Activated CD4-positive, alpha-beta T cell treated with anti-CD3 and anti-CD28 coated beads for 1 hour (primary cell): ENCODE measurements at regions not wholly inside any gene's neighbourhood (a gene's known extent, or its start where the extent isn't known, plus 50 kb on each side); places are given as distances from the start of the nearest gene placed in this dataset.

ENCODE experiments used
- DNase-seq: peaks from one replicate; pipeline ENCODE4 v3.0.0-alpha.2; 2020

DNA sequence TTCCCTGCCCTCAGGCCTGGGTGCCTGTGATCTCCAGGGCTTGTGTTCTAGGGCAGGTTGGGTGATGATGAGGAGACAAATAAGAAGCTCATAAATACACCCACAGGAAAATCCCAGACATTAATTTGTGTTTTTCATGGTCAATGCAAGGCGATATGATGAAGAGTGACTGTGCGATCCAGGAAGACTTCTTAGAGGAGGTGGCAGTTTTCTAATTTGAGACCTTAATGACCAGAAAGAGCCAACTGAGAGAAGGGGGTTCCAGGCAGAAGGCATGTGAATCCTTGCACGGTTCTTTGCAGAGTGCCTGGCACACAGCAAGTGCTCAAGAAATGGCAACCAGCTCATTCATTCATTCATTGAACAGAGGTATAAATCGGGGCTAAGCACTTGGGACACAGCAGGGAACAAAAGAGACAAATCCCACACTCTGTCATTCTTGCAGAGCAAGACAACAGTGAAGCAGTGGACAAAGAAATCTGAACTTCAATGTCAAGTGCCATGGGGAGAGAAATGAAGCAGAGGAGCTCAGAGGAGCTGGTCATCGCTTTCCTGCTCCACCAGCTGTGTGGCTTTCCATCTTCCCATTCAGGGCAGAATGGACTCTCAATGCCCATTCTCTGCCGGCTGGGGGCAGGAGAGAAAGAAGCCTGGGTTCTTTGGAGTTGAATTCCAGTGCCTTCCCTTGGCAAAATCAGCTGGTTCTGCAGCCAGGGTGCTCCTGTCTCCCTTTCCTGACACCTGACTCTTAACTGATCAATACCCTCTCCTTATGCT, 128.3 kb downstream of the AACS start:
- DNase-seq, result no peak

DNA sequence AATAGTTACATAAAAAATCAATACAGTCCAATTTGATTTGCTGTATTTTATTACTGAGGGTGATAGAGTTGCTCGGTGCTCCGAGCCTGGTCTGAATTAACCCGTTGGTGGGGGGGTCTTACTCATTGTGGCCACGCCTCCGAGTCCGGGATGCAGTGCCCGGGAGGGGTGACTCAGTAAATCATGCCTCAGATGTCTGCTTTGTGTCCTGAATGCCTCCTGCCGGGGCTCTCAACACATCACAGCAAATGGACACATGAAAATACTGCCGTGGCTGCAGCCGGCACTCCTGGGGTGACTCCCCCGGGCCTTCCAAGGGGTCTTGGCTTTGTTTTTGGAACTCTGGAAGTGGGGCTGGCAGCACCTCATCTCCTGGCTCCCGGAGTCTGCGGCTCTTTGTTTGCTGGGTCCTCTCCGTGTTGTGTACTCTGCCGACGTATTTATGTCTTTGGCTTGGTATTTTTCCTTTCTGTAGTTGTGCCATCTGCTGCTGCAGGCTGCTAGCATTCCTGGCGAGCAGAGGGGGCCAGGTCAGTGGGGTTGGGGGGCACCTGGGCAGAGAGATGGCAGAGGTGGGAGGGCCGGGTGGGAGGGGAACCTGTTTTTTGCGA, 129.0 kb downstream of the AACS start:
- no peak for DNase-seq

- no peak for DNase-seq
These were observed 129.8 kb downstream of the AACS start for GRCh38 chr12:125194987-125195386.

- no peak for DNase-seq
These were observed 132.1 kb downstream of the AACS start for GRCh38 chr12:125197326-125197725.

- DNase-seq, result no peak
These were observed 133.4 kb downstream of the AACS start for GRCh38 chr12:125198652-125199051.

DNA sequence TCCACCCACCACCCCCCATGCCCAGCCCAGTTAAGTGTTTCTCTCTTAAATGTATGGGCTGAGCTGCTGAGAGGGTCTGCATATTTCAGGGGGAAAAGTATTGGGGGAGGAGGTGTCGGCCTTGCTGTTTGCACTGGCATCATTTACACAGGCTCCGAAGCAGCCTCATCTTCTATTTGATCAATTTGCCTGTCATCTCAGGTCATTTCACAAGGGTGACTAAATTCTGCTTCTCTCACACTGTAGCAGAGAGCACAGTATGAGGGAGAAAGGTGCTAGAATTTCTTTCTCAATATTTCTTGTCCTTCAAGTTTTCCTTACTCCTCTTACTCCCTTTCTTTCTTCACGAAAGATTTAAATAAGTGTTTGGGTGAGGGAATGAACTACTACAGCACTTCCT, 135.9 kb downstream of the AACS start:
- no peak for DNase-seq

- no peak for DNase-seq
These were observed 136.7 kb downstream of the AACS start for GRCh38 chr12:125201940-125202339.

- DNase-seq, result no peak
These were observed 137.2 kb downstream of the AACS start for GRCh38 chr12:125202421-125202820.

DNA sequence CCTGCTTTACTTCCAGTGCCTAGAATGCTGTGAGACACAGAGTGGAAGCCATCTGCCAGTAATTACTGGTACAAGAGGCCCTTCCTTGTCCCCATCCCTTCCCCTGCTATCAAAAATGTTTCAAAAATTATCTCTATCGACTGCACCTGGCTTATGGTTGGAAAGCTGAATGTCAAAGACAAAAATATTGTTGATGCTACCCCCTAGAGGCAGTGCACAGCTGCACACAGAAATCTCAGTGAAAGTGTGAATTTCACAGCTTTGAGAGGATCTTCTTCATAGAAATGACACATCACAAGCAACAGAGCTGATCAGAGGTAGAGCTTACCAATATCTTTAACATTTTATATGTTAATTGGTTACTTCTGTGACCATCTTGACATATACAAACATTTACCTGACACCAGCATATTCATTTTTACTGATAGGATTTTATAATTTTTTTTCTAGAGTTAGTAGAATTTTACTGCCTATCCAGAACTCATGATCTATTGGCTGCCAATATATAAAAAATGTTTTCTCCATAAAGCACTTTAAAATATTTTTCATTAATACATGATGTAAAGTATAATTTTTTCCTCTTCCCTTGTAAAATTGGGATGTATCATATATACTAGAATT, 138.0 kb downstream of the AACS start:
- no peak for DNase-seq

GRCh38 chr12:125205386-125205785, 140.2 kb downstream of the AACS start:
- DNase-seq, result no peak

GRCh38 chr12:125206711-125207110, 141.5 kb downstream of the AACS start:
- no peak for DNase-seq

DNA sequence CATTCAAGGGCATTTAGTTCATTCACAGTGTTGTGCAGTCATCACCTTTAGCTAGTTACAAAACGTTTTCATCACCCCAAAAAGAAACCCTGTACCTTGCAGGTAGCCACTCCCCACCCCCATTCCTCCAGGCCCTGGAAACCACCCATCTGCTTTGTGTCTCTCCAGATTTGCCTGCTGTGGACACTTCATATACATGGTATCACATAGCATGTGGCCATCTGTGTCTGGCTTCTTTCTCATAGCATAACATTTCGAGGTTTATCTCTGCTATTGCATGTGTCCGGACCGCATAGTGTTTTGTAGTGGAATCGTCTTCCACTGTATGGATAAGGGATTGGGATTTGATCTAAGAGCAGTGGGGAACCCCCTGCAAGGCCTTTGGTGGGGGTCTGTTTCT, 143.1 kb downstream of the AACS start:
- DNase-seq, result no peak

- no peak for DNase-seq
These were observed 143.7 kb downstream of the AACS start for GRCh38 chr12:125208942-125209341.

DNA sequence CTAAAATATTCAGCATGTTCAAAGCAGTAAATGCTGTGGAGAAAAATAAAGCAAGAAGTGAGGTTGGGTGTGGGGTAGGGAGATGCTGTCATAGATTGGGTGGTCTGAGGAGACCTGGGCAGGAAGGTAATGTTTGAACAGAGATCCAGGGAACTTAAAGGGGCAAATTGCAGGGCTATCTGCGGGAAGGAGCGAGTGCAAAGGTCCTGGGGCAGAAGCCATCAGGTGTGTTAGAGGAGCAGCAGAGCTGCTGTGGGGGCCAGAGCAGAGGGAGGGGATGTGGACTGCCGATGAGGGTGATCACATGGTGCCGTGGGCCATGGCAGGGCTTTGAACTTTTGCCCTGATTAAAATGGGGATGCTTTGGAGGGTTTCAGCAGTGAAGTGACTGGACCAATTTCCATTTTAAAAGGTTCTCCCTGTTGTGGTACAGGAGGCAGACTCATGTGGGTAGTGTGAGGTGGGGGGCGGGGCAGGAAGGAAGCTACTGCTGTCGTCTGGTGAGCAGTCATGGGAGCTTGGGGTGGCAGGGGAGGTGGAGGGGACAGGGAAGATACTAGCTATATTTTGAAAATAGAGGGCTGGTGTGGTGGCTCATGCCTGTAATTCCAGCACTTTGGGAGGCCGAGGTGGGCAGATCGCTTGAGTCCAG, 145.0 kb downstream of the AACS start:
- DNase-seq, result no peak

GRCh38 chr12:125211464-125211863, 146.2 kb downstream of the AACS start:
- no peak for DNase-seq

GRCh38 chr12:125214289-125214688, 149.1 kb downstream of the AACS start:
- no peak for DNase-seq

DNA sequence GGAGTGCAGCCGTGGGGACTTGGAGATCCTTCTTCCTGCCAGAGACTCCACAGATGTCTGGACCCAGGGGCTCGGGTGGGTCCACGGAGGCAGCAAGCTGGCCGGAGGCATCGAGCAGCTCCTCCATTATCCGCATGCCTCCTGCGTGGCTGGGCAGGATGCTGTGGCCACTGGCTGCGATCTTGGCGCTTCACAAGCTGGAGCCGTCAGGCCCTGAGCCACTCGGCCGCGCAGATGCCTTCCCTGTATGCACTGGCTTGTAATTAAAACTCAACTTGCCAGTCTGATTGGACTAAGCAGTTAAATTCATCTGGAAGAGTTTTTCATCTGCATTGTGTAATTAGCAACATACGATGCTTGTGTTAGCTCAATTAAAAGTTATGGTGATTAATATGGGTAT, 151.5 kb downstream of the AACS start:
- DNase-seq, result no peak

DNA sequence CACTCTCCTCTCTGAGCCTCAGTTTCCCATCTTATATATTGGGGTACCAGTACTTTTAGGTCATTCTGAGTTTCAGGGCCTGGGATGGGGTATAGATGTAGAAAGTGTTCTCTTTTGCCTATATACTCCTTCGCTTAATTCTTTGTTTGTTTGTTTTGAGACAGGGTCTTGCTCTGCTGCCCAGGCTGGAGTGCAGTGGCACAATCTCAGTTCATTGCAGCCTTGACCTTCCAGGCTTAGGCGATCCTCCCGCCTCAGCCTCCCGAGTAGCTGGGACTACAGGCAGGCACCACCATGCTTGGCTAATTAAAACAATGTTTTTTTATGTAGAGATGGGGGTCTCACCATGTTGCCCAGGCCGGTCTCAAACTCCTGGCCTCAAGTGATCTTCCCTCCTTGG, 152.1 kb downstream of the AACS start:
- no peak for DNase-seq

DNA sequence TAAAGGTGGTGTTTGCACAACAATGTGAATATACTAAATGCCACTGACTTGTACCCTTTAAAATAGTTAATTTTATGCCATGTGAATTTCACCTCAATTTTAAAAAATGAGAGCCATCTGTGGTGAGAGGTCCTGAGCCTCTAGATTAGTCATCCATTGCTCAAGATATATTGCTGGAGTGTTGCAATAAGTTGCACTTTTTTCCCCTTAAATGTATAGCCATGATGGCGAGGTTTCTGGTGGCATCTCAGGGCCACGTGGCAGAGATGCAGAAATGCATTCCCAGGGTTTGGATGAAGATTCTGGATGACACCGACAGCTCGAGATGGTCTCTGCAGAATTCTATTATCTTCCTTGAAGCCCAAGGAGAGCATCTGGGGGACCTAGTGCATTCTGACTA, 153.7 kb downstream of the AACS start:
- DNase-seq, result no peak

DNA sequence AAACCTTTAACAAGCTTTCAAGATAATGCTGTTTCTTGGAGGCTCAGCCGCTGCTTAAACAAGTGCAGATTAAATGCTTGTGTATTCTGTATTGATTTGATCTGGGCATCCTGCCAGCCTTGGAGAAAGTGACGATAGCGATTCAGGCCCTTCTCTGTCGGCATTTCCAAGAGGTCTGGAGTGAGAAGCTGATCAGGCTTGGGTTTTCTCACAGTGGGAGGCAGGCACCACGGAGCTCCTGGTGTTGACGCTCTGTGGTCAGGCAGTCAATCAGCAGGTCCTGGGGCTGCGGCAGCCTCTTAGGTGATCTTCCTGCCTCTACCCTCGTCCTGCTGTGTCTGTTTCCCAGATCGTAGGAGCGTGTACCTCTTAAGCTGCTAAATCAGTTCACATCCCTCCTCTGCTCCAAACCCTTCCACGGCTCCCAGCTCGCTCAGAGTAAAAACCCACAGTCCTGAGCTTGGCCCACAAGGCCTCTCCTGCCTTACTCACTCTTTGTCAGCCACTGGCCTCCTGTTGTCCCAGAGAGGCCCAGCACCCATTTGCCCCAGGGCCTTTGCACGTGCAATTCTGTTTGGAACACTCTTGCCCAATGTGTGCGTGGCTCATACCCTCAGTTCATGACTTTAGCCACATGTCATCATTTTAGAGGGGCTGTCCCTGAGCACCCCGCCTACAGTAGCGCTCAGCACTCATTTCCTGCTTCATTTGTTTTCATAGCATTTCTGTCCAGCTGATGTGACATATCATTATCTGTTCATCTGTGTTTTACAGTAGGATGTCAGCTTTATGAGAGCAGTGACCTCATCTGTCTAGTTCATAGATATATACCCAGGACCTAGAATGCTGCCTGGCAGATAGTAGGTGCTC, 155.4 kb downstream of the AACS start:
- no peak for DNase-seq

- no peak for DNase-seq
These were observed 156.4 kb downstream of the AACS start for GRCh38 chr12:125221602-125222001.

GRCh38 chr12:125222876-125223275, 157.6 kb downstream of the AACS start:
- no peak for DNase-seq

DNA sequence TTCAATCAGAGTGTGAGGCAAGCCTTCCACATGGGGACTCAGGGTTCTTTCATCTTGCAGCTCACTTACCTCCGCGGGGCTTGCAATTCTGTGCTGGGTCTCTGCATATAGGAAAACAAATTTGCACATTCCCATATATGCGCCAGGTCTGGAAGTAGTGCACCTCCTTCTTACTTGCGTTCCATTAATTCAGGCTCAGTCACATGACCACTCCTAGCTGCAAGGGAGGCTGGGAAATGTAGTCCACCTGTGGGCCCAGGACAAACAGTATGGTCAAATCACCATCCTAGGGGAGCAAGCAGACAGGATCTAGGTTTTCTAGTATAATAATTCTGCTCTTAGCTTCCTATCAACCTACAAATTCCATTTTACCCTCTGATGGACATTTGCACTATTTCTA, 160.4 kb downstream of the AACS start:
- DNase-seq, result no peak
